Upper lobe of left lung (tissue), 6 donors: ENCODE measurements at regions not wholly inside any gene's neighbourhood (a gene's known extent, or its start where the extent isn't known, plus 50 kb on each side); places are given as distances from the start of the nearest gene placed in this dataset.

Experiments used
- ATAC-seq, 2 donors: fragments of 200-7000 bp; cut with Tn5 transposase; one replicate each; pipeline ENCODE4 v1.9.1; 2022; ENCODE audit warnings: mild to moderate bottlenecking in 2 of 2, moderate library complexity in 2 of 2; ENCODE audit not compliant: low FRiP score in 2 of 2
- DNase-seq, 2 donors: peaks; one replicate each; pipeline ENCODE4 v3.0.0-alpha.2; 2019 to 2020
- H3K27ac ChIP-seq, 4 donors: fragments of 200-600 bp; sonication (generic); one replicate each; pipeline ENCODE4 v1.5.1; 2016 to 2019
- H3K27me3 ChIP-seq, 4 donors: fragments of 200-600 bp; sonication (generic); one replicate each; pipeline ENCODE4 v1.5.1; 2017 to 2019
- H3K36me3 ChIP-seq, 4 donors: fragments of 200-600 bp; sonication (generic); one replicate each; pipeline ENCODE4 v1.5.1; 2016 to 2019
- H3K4me1 ChIP-seq, 4 donors: fragments of 200-600 bp; sonication (generic); one replicate each; pipeline ENCODE4 v1.5.1; 2018 to 2019
- H3K4me3 ChIP-seq, 4 donors: fragments of 200-600 bp; sonication (generic); one replicate each; pipeline ENCODE4 v1.5.1; 2017 to 2019; ENCODE audit warnings: mild to moderate bottlenecking in 2 of 4, moderate library complexity in 1 of 4
- H3K9me3 ChIP-seq, 4 donors: fragments of 200-600 bp; sonication (generic); one replicate each; pipeline ENCODE4 v1.5.1; 2018 to 2019
- EP300 ChIP-seq, 4 donors: sonication (generic); formaldehyde crosslinking; IDR thresholded peaks; one replicate each; pipeline ENCODE4 v1.5.1; 2017; ENCODE audit warnings: antibody characterized with exemption in 4 of 4, control low read depth in 2 of 4
- POLR2A ChIP-seq, 4 donors: fragments of 450-650 bp; IDR thresholded peaks; one replicate each; pipeline ENCODE4 v1.5.1; 2016 to 2017; ENCODE audit warnings: antibody characterized with exemption in 4 of 4, mild to moderate bottlenecking in 2 of 4
- POLR2AphosphoS5 ChIP-seq, 2 donors: sonication (generic); formaldehyde crosslinking; IDR thresholded peaks; one replicate each; pipeline ENCODE4 v1.5.1; 2017; ENCODE audit warnings: antibody characterized with exemption in 2 of 2
- WGBS, 2 donors: methylation state at CpG; one replicate each; pipeline ENCODE4 v1.1.5; 2017 to 2018; 5-methylcytosine and 5-hydroxymethylcytosine counted together
- TF ChIP-seq, protein P1 (sequence below), 6 experiments: fragments of 450-650 bp in 4 of 6; fragments of 200-600 bp in 2 of 6; sonication (generic) in 2 of 6; IDR thresholded peaks; one replicate each; pipeline ENCODE4 v1.5.1; 2016 to 2019; ENCODE audit warnings: antibody characterized with exemption in 6 of 6
- donor health status: DM: no; HTN: no; CAD: no; lungs with moderate emphysema.
- donor health status: DM: no; HTN: yes; CAD: no; lungs with severe emphysema.

GRCh38 chr2:168371273-168372019 lies 84.6 kb upstream of the CERS6 start:
- no peak for ATAC-seq

DNA sequence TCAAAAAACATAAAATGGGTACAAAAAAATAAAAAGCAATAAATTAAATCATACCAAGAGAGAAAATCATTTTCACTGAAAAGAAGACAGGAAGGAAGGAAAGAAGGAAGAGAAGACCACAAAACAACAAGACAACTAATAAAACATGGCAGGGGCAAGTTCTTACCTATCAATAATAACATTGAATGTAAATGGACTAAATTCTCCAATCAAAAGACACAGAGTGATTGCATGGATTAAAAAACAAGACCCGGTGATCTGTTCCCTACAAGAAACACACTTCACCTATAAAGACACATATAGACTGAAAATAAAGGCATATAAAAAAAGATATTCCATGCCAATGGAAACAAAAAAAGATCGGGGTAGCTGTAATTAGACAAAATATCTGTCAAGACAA lies 82.6 kb upstream of the CERS6 start:
- H3K36me3 ChIP-seq, result no peaks in the 10 kb centered on the region
- ATAC-seq (no peak), DNase-seq (no peak)
- 95 to 96% methylated on average over 2 of the region's 2 CpGs for WGBS, 2 donors
- H3K4me1 ChIP-seq, result no peaks in the 10 kb centered on the region
- no peaks in the 10 kb centered on the region for H3K9me3 ChIP-seq
- no peak overlapping the region for H3K4me3 ChIP-seq
- H3K27me3 ChIP-seq, result no peaks in the 10 kb centered on the region
- H3K27ac ChIP-seq, result no peak overlapping the region
- no peak for TF ChIP-seq EP300 (IDR thresholded peaks at IDR 0.05)
- TF ChIP-seq POLR2AphosphoS5 (IDR thresholded peaks at IDR 0.05), result no peak
- TF ChIP-seq POLR2A (IDR thresholded peaks at IDR 0.05), result no peak
- TF ChIP-seq, protein P1, sequence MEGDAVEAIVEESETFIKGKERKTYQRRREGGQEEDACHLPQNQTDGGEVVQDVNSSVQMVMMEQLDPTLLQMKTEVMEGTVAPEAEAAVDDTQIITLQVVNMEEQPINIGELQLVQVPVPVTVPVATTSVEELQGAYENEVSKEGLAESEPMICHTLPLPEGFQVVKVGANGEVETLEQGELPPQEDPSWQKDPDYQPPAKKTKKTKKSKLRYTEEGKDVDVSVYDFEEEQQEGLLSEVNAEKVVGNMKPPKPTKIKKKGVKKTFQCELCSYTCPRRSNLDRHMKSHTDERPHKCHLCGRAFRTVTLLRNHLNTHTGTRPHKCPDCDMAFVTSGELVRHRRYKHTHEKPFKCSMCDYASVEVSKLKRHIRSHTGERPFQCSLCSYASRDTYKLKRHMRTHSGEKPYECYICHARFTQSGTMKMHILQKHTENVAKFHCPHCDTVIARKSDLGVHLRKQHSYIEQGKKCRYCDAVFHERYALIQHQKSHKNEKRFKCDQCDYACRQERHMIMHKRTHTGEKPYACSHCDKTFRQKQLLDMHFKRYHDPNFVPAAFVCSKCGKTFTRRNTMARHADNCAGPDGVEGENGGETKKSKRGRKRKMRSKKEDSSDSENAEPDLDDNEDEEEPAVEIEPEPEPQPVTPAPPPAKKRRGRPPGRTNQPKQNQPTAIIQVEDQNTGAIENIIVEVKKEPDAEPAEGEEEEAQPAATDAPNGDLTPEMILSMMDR (IDR thresholded peaks at IDR 0.05), result no peak

More at GRCh38 chr2:168371273-168372019, 84.6 kb upstream of the CERS6 start:
- no peak overlapping the region for H3K4me3 ChIP-seq
- 71 to 77% methylated on average over 4 of the region's 4 CpGs for WGBS, 2 donors
- no peaks in the 10 kb centered on the region for H3K27me3 ChIP-seq
- H3K36me3 ChIP-seq, result no peaks in the 10 kb centered on the region
- TF ChIP-seq, protein P1 (IDR thresholded peaks at IDR 0.05), result no peak
- TF ChIP-seq POLR2AphosphoS5 (IDR thresholded peaks at IDR 0.05) (no peak), EP300 (IDR thresholded peaks at IDR 0.05) (no peak), POLR2A (IDR thresholded peaks at IDR 0.05) (no peak)
- DNase-seq, result no peak
- H3K9me3 ChIP-seq, result no peaks in the 10 kb centered on the region
- no peak overlapping the region for H3K27ac ChIP-seq
- H3K4me1 ChIP-seq, result no peaks in the 10 kb centered on the region

DNA sequence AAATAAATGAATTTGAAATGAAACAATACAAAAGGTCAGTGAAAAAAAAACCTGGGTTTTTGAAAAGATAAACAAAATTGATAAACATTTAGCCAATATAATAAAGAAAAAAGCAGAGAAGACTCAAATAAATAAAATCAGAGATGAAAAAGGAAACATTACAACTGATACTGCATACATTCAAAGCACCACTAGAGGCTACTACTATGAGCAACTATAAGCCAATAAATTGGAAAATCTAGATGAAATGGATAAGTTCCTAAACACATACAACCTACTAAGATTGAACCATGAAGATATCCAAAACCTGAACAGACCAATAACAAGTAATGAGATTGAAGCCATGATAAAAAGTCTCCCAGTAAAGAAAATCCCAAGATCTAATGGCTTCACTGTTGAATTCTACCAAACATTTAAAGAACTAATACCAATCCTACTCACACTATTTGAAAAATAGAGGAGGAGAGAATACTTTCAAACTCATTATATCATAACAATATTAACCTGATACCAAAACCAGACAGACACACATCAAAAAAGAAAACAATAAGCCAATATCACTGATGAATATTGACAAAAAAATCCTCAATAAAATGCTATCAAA lies 80.8 kb upstream of the CERS6 start:
- Histone ChIP-seq H3K27me3 (no peaks in the 10 kb centered on the region), H3K36me3 (no peaks in the 10 kb centered on the region), H3K4me3 (no peak overlapping the region), H3K4me1 (no peaks in the 10 kb centered on the region), H3K27ac (no peak overlapping the region), H3K9me3 (no peaks in the 10 kb centered on the region)
- DNase-seq (no peak), ATAC-seq (no peak)
- TF ChIP-seq, protein P1 (IDR thresholded peaks at IDR 0.05), result no peak
- no peak for TF ChIP-seq POLR2AphosphoS5 (IDR thresholded peaks at IDR 0.05)

- Histone ChIP-seq H3K4me1 (no peaks in the 10 kb centered on the region), H3K4me3 (no peak overlapping the region), H3K27ac (no peak overlapping the region), H3K36me3 (no peaks in the 10 kb centered on the region), H3K27me3 (no peaks in the 10 kb centered on the region), H3K9me3 (no peaks in the 10 kb centered on the region)
- 89 to 91% methylated on average over 7 of the region's 7 CpGs for WGBS, 2 donors
- no peak for ATAC-seq
- no peak for TF ChIP-seq POLR2AphosphoS5 (IDR thresholded peaks at IDR 0.05)
- no peak for DNase-seq
Observed at GRCh38 chr2:168378960-168379669, 77.0 kb upstream of the CERS6 start.

GRCh38 chr2:168380500-168380899 lies 75.6 kb upstream of the CERS6 start:
- no peak for DNase-seq
- H3K4me3 ChIP-seq, result no peak overlapping the region
- H3K27me3 ChIP-seq, result no peaks in the 10 kb centered on the region
- TF ChIP-seq EP300 (IDR thresholded peaks at IDR 0.05), result no peak
- TF ChIP-seq POLR2A (IDR thresholded peaks at IDR 0.05), result no peak
- no peak for TF ChIP-seq POLR2AphosphoS5 (IDR thresholded peaks at IDR 0.05)
- TF ChIP-seq, protein P1 (IDR thresholded peaks at IDR 0.05), result no peak
- H3K9me3 ChIP-seq, result no peaks in the 10 kb centered on the region
- H3K36me3 ChIP-seq, result no peaks in the 10 kb centered on the region
- H3K27ac ChIP-seq, result no peak overlapping the region
- WGBS, 2 donors, result 93 to 94% methylated on average over 3 of the region's 3 CpGs
- no peak for ATAC-seq
- no peaks in the 10 kb centered on the region for H3K4me1 ChIP-seq
